MG63 (cell line): ENCODE measurements at regions not wholly inside any gene's neighbourhood (a gene's known extent, or its start where the extent isn't known, plus 50 kb on each side); places are given as distances from the start of the nearest gene placed in this dataset.

Source experiments
- DNase-seq: peaks from one replicate; pipeline ENCODE4 v3.0.0-alpha.2; 2020
- H3K27me3 ChIP-seq: fragments of 250-450 bp; sonication (Bioruptor Pico); 2 replicates; pipeline ENCODE4 v1.5.1; 2020; ENCODE audit warnings: mild to moderate bottlenecking, moderate library complexity
- H3K36me3 ChIP-seq: fragments of 250-450 bp; sonication (Bioruptor Pico); 2 replicates; pipeline ENCODE4 v1.5.1; 2020; ENCODE audit warnings: mild to moderate bottlenecking, moderate library complexity
- H3K4me3 ChIP-seq: fragments of 250-450 bp; sonication (Bioruptor Pico); 2 replicates; pipeline ENCODE4 v1.5.1; 2020; ENCODE audit warnings: mild to moderate bottlenecking, moderate library complexity
- H3K9me3 ChIP-seq: fragments of 250-450 bp; sonication (Bioruptor Pico); 2 replicates; pipeline ENCODE4 v1.5.1; 2020; ENCODE audit warnings: mild to moderate bottlenecking, moderate library complexity

GRCh38 chr5:39998518-39998917 lies 573.7 kb upstream of the DAB2 start:
- DNase-seq = no peak
- H3K4me3 ChIP-seq = no peak overlapping the region
- no peaks in the 10 kb centered on the region for H3K36me3 ChIP-seq
- no peaks in the 10 kb centered on the region for H3K9me3 ChIP-seq
- no peaks in the 10 kb centered on the region for H3K27me3 ChIP-seq

- Histone ChIP-seq H3K4me3 (no peak overlapping the region), H3K27me3 (no peaks in the 10 kb centered on the region), H3K9me3 (no peaks in the 10 kb centered on the region), H3K36me3 (no peaks in the 10 kb centered on the region)
- no peak for DNase-seq
These were observed 571.2 kb upstream of the DAB2 start for GRCh38 chr5:39995990-39996389.

DNA sequence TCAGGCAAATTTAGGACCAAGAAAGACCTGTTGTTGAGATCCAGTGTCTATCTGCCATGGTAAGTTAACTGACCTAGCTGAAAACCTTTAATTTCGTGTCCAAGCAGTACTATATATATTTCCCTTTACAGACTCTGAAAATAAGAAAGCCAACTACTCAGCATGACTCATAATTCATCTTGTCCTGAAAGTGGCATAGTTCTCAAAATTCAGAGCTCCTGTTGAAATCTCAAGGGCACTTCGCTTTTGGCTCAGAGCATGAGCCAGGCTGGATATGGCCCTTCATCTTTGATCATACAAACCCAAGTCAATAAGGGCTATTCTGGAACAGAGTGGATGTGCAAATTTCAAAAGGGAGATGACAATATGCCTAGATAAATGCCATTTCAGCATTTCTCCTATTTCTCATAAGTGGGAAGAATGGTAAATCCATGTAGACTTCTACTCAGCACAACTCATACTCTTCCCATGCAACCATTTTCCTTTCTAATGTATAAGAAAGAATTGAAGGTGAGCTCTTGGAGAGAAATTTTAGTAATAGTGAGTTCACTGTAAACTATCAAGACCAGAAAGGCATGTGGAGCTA lies 567.9 kb upstream of the DAB2 start:
- Histone ChIP-seq H3K4me3 (no peak overlapping the region), H3K9me3 (no peaks in the 10 kb centered on the region), H3K36me3 (no peaks in the 10 kb centered on the region), H3K27me3 (no peaks in the 10 kb centered on the region)
- DNase-seq = no peak

- no peak for DNase-seq
- Histone ChIP-seq H3K4me3 (no peak overlapping the region), H3K27me3 (no peaks in the 10 kb centered on the region), H3K9me3 (no peaks in the 10 kb centered on the region), H3K36me3 (no peaks in the 10 kb centered on the region)
These were observed 561.8 kb upstream of the DAB2 start for GRCh38 chr5:39986614-39987013.

GRCh38 chr5:39980056-39980455 lies 555.3 kb upstream of the DAB2 start:
- H3K4me3 ChIP-seq = no peak overlapping the region
- no peak for DNase-seq
- no peaks in the 10 kb centered on the region for H3K36me3 ChIP-seq
- no peaks in the 10 kb centered on the region for H3K9me3 ChIP-seq
- no peaks in the 10 kb centered on the region for H3K27me3 ChIP-seq

- Histone ChIP-seq H3K36me3 (no peaks in the 10 kb centered on the region), H3K27me3 (no peaks in the 10 kb centered on the region), H3K9me3 (no peaks in the 10 kb centered on the region), H3K4me3 (no peak overlapping the region)
- no peak for DNase-seq
These were observed 552.4 kb upstream of the DAB2 start for GRCh38 chr5:39977066-39977655.

DNA sequence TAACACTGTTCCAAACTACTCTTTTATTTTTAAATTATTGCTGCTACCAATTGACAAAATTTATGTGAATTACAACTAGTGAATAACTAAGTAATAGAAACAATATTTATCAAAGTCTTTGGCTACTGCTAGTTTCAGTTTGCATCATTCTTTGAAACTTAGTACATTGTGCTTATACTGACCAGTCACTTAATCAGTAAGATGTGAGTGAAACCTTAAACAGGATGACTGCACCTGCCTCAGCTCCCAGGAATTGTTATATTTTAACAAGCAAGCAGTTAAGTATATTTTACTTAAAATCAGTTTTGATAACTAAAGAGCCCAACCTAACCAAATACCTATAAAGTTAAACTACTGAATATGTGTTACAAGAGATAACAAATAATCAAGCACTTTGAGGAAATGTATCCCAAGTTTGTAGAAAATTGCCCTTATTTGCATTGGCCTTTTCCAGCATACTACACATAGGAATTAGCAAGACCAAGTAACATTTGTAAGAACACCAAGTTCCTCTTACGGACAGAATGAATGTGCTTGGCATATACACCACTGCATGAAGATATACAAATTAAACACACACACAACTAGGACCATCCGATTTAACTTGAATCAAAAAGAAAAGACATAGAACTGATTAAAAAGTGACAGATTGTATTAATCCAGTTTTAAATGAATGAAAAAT lies 545.5 kb upstream of the DAB2 start:
- H3K36me3 ChIP-seq = no peaks in the 10 kb centered on the region
- no peak for DNase-seq

DNA sequence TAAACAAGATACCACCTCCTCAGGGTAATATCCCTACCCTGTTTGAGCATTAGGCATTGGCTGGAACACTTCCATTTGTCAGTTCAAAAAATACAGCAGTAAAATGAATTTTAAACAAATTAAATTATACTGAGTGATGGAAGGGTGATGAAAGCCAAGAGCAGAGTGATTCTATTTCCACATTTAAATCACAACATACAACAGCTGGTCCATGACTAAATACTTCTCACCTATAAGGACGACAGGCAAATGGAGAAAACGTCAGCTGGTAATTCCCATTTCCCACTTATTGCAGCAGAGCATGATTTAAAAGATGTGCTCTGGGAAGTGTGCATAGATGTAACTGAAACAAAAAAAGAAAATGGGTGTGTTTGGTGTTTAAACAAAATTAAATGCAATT lies 543.6 kb upstream of the DAB2 start:
- DNase-seq = no peak
- no peaks in the 10 kb centered on the region for H3K27me3 ChIP-seq
- no peaks in the 10 kb centered on the region for H3K9me3 ChIP-seq
- no peaks in the 10 kb centered on the region for H3K36me3 ChIP-seq
- no peak overlapping the region for H3K4me3 ChIP-seq

More for the DNA sequence above, 545.5 kb upstream of the DAB2 start:
- H3K9me3 ChIP-seq = no peaks in the 10 kb centered on the region
- no peak overlapping the region for H3K4me3 ChIP-seq
- no peaks in the 10 kb centered on the region for H3K27me3 ChIP-seq

GRCh38 chr5:39955156-39955555 lies 530.4 kb upstream of the DAB2 start:
- Histone ChIP-seq H3K4me3 (no peak overlapping the region), H3K36me3 (no peaks in the 10 kb centered on the region), H3K9me3 (no peaks in the 10 kb centered on the region), H3K27me3 (no peaks in the 10 kb centered on the region)
- DNase-seq = no peak

- H3K27me3 ChIP-seq = no peaks in the 10 kb centered on the region
- H3K36me3 ChIP-seq = no peaks in the 10 kb centered on the region
- DNase-seq = no peak
- no peaks in the 10 kb centered on the region for H3K9me3 ChIP-seq
- no peak overlapping the region for H3K4me3 ChIP-seq
These were observed 526.3 kb upstream of the DAB2 start for GRCh38 chr5:39951070-39951469.

- no peaks in the 10 kb centered on the region for H3K27me3 ChIP-seq
- H3K36me3 ChIP-seq = no peaks in the 10 kb centered on the region
- H3K9me3 ChIP-seq = no peaks in the 10 kb centered on the region
- no peak overlapping the region for H3K4me3 ChIP-seq
- peak; percentile 23 for DNase-seq
These were observed 524.2 kb upstream of the DAB2 start for GRCh38 chr5:39948867-39949468.

- H3K4me3 ChIP-seq = no peak overlapping the region
- no peaks in the 10 kb centered on the region for H3K36me3 ChIP-seq
- H3K27me3 ChIP-seq = no peaks in the 10 kb centered on the region
- no peaks in the 10 kb centered on the region for H3K9me3 ChIP-seq
- no peak for DNase-seq
These were observed 523.6 kb upstream of the DAB2 start for GRCh38 chr5:39948341-39948740.

GRCh38 chr5:39947657-39948056 lies 522.9 kb upstream of the DAB2 start:
- DNase-seq = no peak
- H3K9me3 ChIP-seq = no peaks in the 10 kb centered on the region
- no peak overlapping the region for H3K4me3 ChIP-seq
- H3K27me3 ChIP-seq = no peaks in the 10 kb centered on the region
- no peaks in the 10 kb centered on the region for H3K36me3 ChIP-seq

DNA sequence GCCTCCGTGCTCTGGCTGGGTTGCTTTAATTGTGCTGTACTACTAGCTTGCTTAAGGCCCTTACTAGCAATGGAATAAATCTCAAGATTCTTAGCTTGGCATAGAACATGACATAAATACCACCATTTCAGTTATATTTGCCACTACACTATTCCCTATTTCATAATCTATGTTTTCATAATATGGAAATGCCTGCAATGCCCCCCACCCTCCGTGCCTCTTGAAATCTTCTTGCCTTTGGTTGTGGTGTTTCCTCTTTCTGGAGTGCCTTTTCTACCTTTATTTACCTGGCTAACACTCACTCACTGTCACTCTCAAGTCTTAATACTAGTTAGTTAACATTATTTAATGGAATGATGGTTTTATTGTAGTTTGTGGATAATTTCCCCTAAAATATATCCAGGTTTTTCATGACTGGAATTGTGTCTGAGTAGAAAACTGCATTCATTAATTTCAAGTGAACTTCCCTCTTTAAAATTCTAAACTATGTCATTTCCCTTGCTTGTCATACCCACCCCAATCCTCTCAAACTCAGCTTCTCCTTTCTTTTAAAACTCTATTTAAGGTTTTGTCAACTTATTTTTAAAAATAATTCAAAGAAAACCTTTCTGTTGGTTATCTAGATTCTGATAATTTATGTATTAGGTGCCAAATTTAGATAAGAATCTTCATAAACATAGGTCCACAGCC lies 521.7 kb upstream of the DAB2 start:
- Histone ChIP-seq H3K9me3 (no peaks in the 10 kb centered on the region), H3K36me3 (no peaks in the 10 kb centered on the region), H3K27me3 (no peaks in the 10 kb centered on the region), H3K4me3 (no peak overlapping the region)
- DNase-seq = no peak

GRCh38 chr5:39945870-39946269 lies 521.1 kb upstream of the DAB2 start:
- Histone ChIP-seq H3K4me3 (no peak overlapping the region), H3K36me3 (no peaks in the 10 kb centered on the region), H3K27me3 (no peaks in the 10 kb centered on the region), H3K9me3 (no peaks in the 10 kb centered on the region)
- no peak for DNase-seq

DNA sequence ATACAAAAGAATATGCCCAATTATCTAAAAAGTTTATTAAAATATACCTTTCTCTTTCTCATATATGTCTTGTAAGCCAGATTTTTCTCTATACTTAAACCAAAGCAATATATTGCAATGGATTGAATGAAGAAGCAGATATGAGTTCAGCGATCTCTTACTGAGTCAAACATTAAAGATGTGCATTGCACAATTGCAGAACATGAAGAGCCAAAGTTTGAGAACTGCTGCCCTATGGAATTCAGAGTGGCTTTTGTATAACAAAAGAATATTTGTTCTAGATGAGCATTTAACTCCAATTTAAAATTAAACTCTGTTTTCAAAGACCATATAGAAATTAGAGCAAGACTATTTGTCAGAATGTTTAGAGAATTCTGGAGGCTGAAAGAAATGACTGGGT lies 519.0 kb upstream of the DAB2 start:
- Histone ChIP-seq H3K4me3 (no peak overlapping the region), H3K9me3 (no peaks in the 10 kb centered on the region), H3K27me3 (no peaks in the 10 kb centered on the region), H3K36me3 (no peaks in the 10 kb centered on the region)
- no peak for DNase-seq

DNA sequence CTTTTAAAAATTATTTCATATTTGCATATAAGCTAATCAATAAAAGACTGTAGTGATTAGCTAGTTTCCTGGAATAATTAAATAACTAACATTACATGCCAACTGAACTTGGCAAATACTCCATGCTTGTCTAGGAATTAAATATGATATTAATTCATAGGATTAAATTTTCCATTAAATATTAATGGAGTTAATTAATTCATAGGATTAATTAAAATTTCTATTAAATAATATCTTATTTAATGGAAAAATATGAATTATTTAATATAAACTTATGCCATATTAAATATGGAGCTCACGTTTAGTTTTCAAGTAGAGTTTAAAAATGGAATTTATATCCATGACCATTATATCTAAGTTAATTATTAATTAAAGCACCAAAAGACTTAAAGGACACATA lies 517.8 kb upstream of the DAB2 start:
- Histone ChIP-seq H3K27me3 (no peaks in the 10 kb centered on the region), H3K4me3 (no peak overlapping the region), H3K36me3 (no peaks in the 10 kb centered on the region), H3K9me3 (no peaks in the 10 kb centered on the region)
- no peak for DNase-seq
